Mucosa of rectum (tissue), 2 donors: ENCODE measurements at regions not wholly inside any gene's neighbourhood (a gene's known extent, or its start where the extent isn't known, plus 50 kb on each side); places are given as distances from the start of the nearest gene placed in this dataset.
"Not testable (repeated sequence)": the region's sequence is repeated elsewhere in the genome, so short reads cannot be mapped to it uniquely, and the experiment has no call there.

Experiments
- H3K27ac ChIP-seq, 2 donors: one replicate each; pipeline ENCODE4 v1.7.0; 2013; ENCODE audit warnings: inconsistent platforms in 2 of 2, low read depth in 2 of 2, low read length in 2 of 2
- H3K27me3 ChIP-seq, 2 donors: one replicate each; pipeline ENCODE4 v1.7.0; 2013; ENCODE audit warnings: low read length in 2 of 2; ENCODE audit not compliant: control insufficient read depth in 2 of 2, insufficient read depth in 2 of 2
- H3K36me3 ChIP-seq, 2 donors: one replicate each; pipeline ENCODE4 v1.7.0; 2013; ENCODE audit warnings: low read length in 2 of 2; ENCODE audit not compliant: control insufficient read depth in 2 of 2, insufficient read depth in 2 of 2
- H3K4me1 ChIP-seq, 2 donors: one replicate each; pipeline ENCODE4 v1.7.0; 2013; ENCODE audit warnings: low read length in 2 of 2, mild to moderate bottlenecking in 1 of 2; ENCODE audit not compliant: control insufficient read depth in 2 of 2, insufficient read depth in 2 of 2
- H3K4me3 ChIP-seq, 2 donors: one replicate each; pipeline ENCODE4 v1.7.0; 2013; ENCODE audit warnings: low read length in 2 of 2
- H3K9ac ChIP-seq, 2 donors: one replicate each; pipeline ENCODE4 v1.7.0; 2013; ENCODE audit warnings: low read length in 2 of 2, low read depth in 1 of 2, mild to moderate bottlenecking in 1 of 2
- H3K9me3 ChIP-seq, 2 donors: one replicate each; pipeline ENCODE4 v1.7.0; 2013; ENCODE audit warnings: low read length in 2 of 2; ENCODE audit not compliant: control insufficient read depth in 2 of 2
- donor health status: healthy.
- donor health status: Normal muscosa, but diverticular disease.

DNA sequence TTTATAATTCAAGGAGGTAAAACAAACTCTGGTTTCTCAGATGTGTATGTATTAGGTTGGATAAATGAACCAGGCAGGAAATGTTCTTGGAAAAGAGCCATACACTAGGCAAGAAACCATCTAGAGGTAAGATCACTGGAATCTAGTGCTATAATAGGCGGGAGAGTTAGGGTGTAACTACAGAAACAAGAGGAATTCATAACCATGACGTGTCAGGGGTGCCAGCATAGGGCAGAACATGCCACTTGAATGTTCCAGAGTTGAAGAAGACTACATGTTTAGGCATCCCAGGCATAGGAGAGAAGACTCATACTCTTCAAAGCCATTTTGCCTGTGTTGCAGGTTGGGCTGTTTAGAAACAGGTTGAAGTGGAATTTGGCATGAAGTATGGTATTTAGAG lies 198.7 kb downstream of the CCNG2 start:
- no peak overlapping the region for H3K9ac ChIP-seq
- H3K36me3 ChIP-seq: no peaks in the 10 kb centered on the region
- no peaks in the 10 kb centered on the region for H3K4me1 ChIP-seq
- no peak overlapping the region for H3K4me3 ChIP-seq
- H3K9me3 ChIP-seq: no peaks in the 10 kb centered on the region
- H3K27me3 ChIP-seq: no peaks in the 10 kb centered on the region
- H3K27ac ChIP-seq: no peak overlapping the region

DNA sequence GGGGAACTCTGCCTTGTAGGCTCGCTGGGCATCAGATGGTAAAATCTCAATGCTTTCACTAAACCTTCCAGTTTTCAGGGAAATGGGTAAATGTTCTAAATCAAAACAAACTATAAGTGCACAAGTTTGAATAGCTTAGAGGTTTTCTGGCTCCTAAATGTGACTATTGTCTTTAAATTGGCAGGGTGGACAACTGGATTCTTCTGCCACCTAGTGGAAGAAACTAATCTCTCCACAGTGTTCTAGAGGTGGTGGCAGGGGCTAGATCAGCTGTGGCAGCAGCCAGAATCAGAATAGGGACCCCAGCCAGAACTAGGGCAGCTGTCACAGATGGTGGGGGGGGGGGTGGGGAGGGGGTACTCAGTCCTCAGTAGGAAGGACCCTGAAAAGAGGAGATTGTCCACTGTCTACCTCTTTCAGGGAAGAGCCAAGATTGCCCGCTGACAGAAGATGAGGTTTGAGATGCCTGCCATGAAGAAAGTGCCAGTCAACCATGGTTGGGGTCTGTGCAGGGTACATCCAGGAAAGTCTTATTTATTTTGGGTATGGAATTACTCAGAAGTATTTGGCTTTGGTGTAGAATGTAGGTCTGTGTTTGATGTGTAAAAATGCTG lies 201.4 kb downstream of the CCNG2 start:
- H3K9ac ChIP-seq: no peak overlapping the region

GRCh38 chr4:77360451-77360850 lies 203.4 kb downstream of the CCNG2 start:
- no peaks in the 10 kb centered on the region for H3K4me1 ChIP-seq
- no peaks in the 10 kb centered on the region for H3K27me3 ChIP-seq
- no peaks in the 10 kb centered on the region for H3K36me3 ChIP-seq
- H3K27ac ChIP-seq: no peak overlapping the region
- no peaks in the 10 kb centered on the region for H3K9me3 ChIP-seq
- H3K4me3 ChIP-seq: no peak overlapping the region
- no peak overlapping the region for H3K9ac ChIP-seq

More for the DNA sequence above, 201.4 kb downstream of the CCNG2 start:
- H3K27me3 ChIP-seq: no peaks in the 10 kb centered on the region
- no peaks in the 10 kb centered on the region for H3K36me3 ChIP-seq
- H3K4me3 ChIP-seq: no peak overlapping the region
- no peaks in the 10 kb centered on the region for H3K9me3 ChIP-seq
- H3K4me1 ChIP-seq: no peaks in the 10 kb centered on the region
- no peak overlapping the region for H3K27ac ChIP-seq

GRCh38 chr4:77366876-77367275 lies 209.9 kb downstream of the CCNG2 start:
- H3K27ac ChIP-seq, H3K4me1 ChIP-seq, H3K9me3 ChIP-seq, H3K4me3 ChIP-seq, H3K36me3 ChIP-seq, H3K9ac ChIP-seq, H3K27me3 ChIP-seq: not testable (repeated sequence)

DNA sequence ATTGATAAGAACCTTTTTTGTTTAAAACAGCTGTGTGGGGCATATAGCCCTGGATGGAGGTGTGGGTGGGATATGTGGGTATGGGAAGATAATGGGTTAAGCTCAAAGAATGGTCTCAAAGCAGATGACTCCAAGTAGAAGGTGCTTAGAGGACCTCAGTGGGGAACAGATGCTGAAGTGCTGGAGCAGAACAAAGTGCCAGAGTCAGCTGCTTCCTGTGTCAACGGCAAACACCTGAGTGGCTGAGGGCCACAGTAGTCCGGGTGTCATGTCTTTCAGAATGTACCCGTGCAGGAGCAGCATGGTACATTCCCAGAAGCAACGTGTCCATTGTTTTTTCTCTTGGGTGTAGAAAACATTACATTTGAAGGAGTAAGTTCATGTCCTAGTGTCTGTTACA lies 210.6 kb downstream of the CCNG2 start:
- H3K9ac ChIP-seq: no peak overlapping the region
- H3K27ac ChIP-seq: no peak overlapping the region
- peaks cover 0 to 3% of the 10 kb centered on the region in 2 donors for H3K27me3 ChIP-seq
- H3K36me3 ChIP-seq: no peaks in the 10 kb centered on the region
- no peaks in the 10 kb centered on the region for H3K4me1 ChIP-seq
- no peaks in the 10 kb centered on the region for H3K9me3 ChIP-seq
- H3K4me3 ChIP-seq: no peak overlapping the region

DNA sequence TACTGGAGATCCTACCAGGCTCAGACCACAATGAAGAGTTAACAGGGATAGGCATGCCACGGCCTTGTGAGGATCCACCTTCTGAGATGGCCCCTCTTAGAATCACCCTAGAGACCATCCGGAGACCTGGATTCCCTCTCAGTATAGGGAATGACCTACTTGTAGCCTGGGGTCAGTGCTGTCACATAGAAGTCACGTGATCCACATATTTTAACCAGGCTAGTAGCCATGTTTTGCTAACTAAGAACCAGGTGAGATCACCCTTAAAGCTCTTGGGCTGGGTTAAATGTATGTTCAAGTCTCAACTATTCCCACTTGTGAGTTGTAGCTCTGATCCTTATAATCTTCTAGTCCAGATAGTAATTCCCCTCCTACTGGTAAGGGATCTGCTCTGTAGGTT lies 215.4 kb downstream of the CCNG2 start:
- Histone ChIP-seq H3K36me3 (no peaks in the 10 kb centered on the region), H3K27ac (no peak overlapping the region), H3K9me3 (no peaks in the 10 kb centered on the region), H3K27me3 (peaks cover 0 to 3% of the 10 kb centered on the region in 2 donors), H3K9ac (no peak overlapping the region), H3K4me1 (no peaks in the 10 kb centered on the region), H3K4me3 (no peak overlapping the region)

- no peak overlapping the region for H3K27ac ChIP-seq
Measured at GRCh38 chr4:77375866-77376607, 219.0 kb downstream of the CCNG2 start.

GRCh38 chr4:77376788-77377460 lies 219.9 kb downstream of the CCNG2 start:
- Histone ChIP-seq H3K27ac (no peak overlapping the region), H3K27me3 (peaks cover 0 to 2% of the 10 kb centered on the region in 2 donors), H3K36me3 (no peaks in the 10 kb centered on the region), H3K9ac (no peak overlapping the region), H3K4me1 (no peaks in the 10 kb centered on the region), H3K9me3 (no peaks in the 10 kb centered on the region), H3K4me3 (no peak overlapping the region)

More at GRCh38 chr4:77375866-77376607, 219.0 kb downstream of the CCNG2 start:
- Histone ChIP-seq H3K4me1 (no peaks in the 10 kb centered on the region), H3K9ac (no peak overlapping the region), H3K4me3 (no peak overlapping the region), H3K27me3 (peaks cover 0 to 2% of the 10 kb centered on the region in 2 donors), H3K9me3 (no peaks in the 10 kb centered on the region), H3K36me3 (no peaks in the 10 kb centered on the region)

GRCh38 chr4:77384094-77384493 lies 221.5 kb upstream of the CXCL13 start:
- Histone ChIP-seq H3K9me3 (no peaks in the 10 kb centered on the region), H3K27ac (no peak overlapping the region), H3K36me3 (no peaks in the 10 kb centered on the region), H3K9ac (no peak overlapping the region), H3K4me3 (no peak overlapping the region), H3K27me3 (peaks cover 0 to 2% of the 10 kb centered on the region in 2 donors), H3K4me1 (no peaks in the 10 kb centered on the region)
